MM.1S (cell line): ENCODE measurements at regions not wholly inside any gene's neighbourhood (a gene's known extent, or its start where the extent isn't known, plus 50 kb on each side); places are given as distances from the start of the nearest gene placed in this dataset.

Experiments used
- EZH2 ChIP-seq: fragments of 300-600 bp; sonication (generic); optimal IDR thresholded peaks from 2 replicates; pipeline ENCODE3; 2017; ENCODE audit warnings: low read depth, mild to moderate bottlenecking, antibody characterized with exemption, low read length, mixed read lengths
- TF ChIP-seq, protein P1 (sequence below): fragments of 300-600 bp; sonication (generic); IDR thresholded peaks from 2 replicates; pipeline ENCODE4 v1.5.1; 2016; ENCODE audit warnings: antibody characterized with exemption, low read length, mixed read lengths

DNA sequence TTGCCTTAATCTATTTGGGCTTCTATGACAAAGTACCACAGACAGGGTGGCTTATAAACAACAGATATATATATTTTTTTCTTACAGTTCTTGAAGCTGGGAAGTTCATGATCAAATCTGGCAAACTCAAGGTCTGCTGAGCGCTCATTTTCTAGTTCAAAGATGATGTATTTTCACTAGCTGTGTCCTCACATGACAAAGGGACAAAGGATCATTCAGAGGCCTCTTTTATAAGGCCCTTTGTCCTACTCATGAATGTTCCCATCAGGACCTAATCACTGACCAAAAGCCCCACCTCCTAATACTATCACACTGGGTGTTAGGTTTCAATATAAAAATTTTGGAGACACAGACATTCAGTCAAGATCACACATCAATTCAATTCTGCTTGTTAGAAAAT, 2025.2 kb downstream of the PCDH7 start:
- TF ChIP-seq, protein P1, sequence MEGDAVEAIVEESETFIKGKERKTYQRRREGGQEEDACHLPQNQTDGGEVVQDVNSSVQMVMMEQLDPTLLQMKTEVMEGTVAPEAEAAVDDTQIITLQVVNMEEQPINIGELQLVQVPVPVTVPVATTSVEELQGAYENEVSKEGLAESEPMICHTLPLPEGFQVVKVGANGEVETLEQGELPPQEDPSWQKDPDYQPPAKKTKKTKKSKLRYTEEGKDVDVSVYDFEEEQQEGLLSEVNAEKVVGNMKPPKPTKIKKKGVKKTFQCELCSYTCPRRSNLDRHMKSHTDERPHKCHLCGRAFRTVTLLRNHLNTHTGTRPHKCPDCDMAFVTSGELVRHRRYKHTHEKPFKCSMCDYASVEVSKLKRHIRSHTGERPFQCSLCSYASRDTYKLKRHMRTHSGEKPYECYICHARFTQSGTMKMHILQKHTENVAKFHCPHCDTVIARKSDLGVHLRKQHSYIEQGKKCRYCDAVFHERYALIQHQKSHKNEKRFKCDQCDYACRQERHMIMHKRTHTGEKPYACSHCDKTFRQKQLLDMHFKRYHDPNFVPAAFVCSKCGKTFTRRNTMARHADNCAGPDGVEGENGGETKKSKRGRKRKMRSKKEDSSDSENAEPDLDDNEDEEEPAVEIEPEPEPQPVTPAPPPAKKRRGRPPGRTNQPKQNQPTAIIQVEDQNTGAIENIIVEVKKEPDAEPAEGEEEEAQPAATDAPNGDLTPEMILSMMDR, result no peak
- no peak for TF ChIP-seq EZH2
